ENCODE measurements at regions not wholly inside any gene's neighbourhood (a gene's known extent, or its start where the extent isn't known, plus 50 kb on each side); places are given as distances from the start of the nearest gene placed in this dataset.

- BruUV-seq (replicated peaks), result no TSS peak
- H3K27me3 Mint-ChIP-seq (ENCODE audit: unreplicated experiment), result peaks cover 43% of the 10 kb centered on the region
- TF ChIP-seq CTCF (IDR thresholded peaks at IDR 0.05; ENCODE audit: unreplicated experiment), result no peak
- no peaks in the 10 kb centered on the region for H3K36me3 Mint-ChIP-seq (ENCODE audit: insufficient read depth, unreplicated experiment)
- no peak overlapping the region for H3K4me3 Mint-ChIP-seq (ENCODE audit: low read depth, unreplicated experiment)
- H3K27ac Mint-ChIP-seq (ENCODE audit: unreplicated experiment), result no peak overlapping the region
- no peak for DNase-seq
- no peaks in the 10 kb centered on the region for H3K4me1 Mint-ChIP-seq (ENCODE audit: low read depth, unreplicated experiment)
- H3K9me3 Mint-ChIP-seq (ENCODE audit: low read depth, unreplicated experiment), result no peaks in the 10 kb centered on the region
- intact Hi-C loops (cut with micrococcal nuclease; ENCODE audit: unreplicated experiment), result no loop called here
- CTCF ChIA-PET, result no interaction called here
Observed at GRCh38 chr7:98729121-98729520, 112.0 kb downstream of the NPTX2 start.

GRCh38 chr7:98730326-98730725, 113.2 kb downstream of the NPTX2 start:
- TF ChIP-seq CTCF (IDR thresholded peaks at IDR 0.05; ENCODE audit: unreplicated experiment), result no peak
- no peak overlapping the region for H3K4me3 Mint-ChIP-seq (ENCODE audit: low read depth, unreplicated experiment)
- CTCF ChIA-PET, result no interaction called here
- no peak overlapping the region for H3K27ac Mint-ChIP-seq (ENCODE audit: unreplicated experiment)
- peaks cover 43% of the 10 kb centered on the region for H3K27me3 Mint-ChIP-seq (ENCODE audit: unreplicated experiment)
- BruUV-seq (replicated peaks), result no TSS peak
- intact Hi-C loops (cut with micrococcal nuclease; ENCODE audit: unreplicated experiment), result no loop called here
- no peaks in the 10 kb centered on the region for H3K36me3 Mint-ChIP-seq (ENCODE audit: insufficient read depth, unreplicated experiment)
- no peaks in the 10 kb centered on the region for H3K9me3 Mint-ChIP-seq (ENCODE audit: low read depth, unreplicated experiment)
- no peak for DNase-seq
- no peaks in the 10 kb centered on the region for H3K4me1 Mint-ChIP-seq (ENCODE audit: low read depth, unreplicated experiment)

GRCh38 chr7:98731651-98732050, 114.6 kb downstream of the NPTX2 start:
- Mint-ChIP-seq H3K9me3 (ENCODE audit: low read depth, unreplicated experiment) (no peaks in the 10 kb centered on the region), H3K4me1 (ENCODE audit: low read depth, unreplicated experiment) (no peaks in the 10 kb centered on the region), H3K27ac (ENCODE audit: unreplicated experiment) (no peak overlapping the region), H3K27me3 (ENCODE audit: unreplicated experiment) (peaks cover 42% of the 10 kb centered on the region), H3K36me3 (ENCODE audit: insufficient read depth, unreplicated experiment) (no peaks in the 10 kb centered on the region), H3K4me3 (ENCODE audit: low read depth, unreplicated experiment) (no peak overlapping the region)
- intact Hi-C loops (cut with micrococcal nuclease; ENCODE audit: unreplicated experiment), result no loop called here
- no peak for DNase-seq
- CTCF ChIA-PET, result interaction anchor here (0.5 kb wide), 1 partner anchor 180 kb away, joined by 4 read pairs; no protein-coding TSS in a partner anchor
- BruUV-seq (replicated peaks), result no TSS peak
- no peak for TF ChIP-seq CTCF (IDR thresholded peaks at IDR 0.05; ENCODE audit: unreplicated experiment)

- Mint-ChIP-seq H3K36me3 (ENCODE audit: insufficient read depth, unreplicated experiment) (no peaks in the 10 kb centered on the region), H3K9me3 (ENCODE audit: low read depth, unreplicated experiment) (no peaks in the 10 kb centered on the region), H3K27ac (ENCODE audit: unreplicated experiment) (no peak overlapping the region), H3K4me1 (ENCODE audit: low read depth, unreplicated experiment) (no peaks in the 10 kb centered on the region), H3K27me3 (ENCODE audit: unreplicated experiment) (peaks cover 28% of the 10 kb centered on the region), H3K4me3 (ENCODE audit: low read depth, unreplicated experiment) (no peak overlapping the region)
- peak; percentile 30 for TF ChIP-seq CTCF (IDR thresholded peaks at IDR 0.05; ENCODE audit: unreplicated experiment)
- intact Hi-C loops (cut with micrococcal nuclease; ENCODE audit: unreplicated experiment), result no loop called here
- CTCF ChIA-PET, result no interaction called here
- no TSS peak for BruUV-seq (replicated peaks)
- DNase-seq, result peak; percentile 64
Observed at GRCh38 chr7:98733036-98733435, 116.0 kb downstream of the NPTX2 start.
